ENCODE measurements at regions not wholly inside any gene's neighbourhood (a gene's known extent, or its start where the extent isn't known, plus 50 kb on each side); places are given as distances from the start of the nearest gene placed in this dataset.

GRCh38 chr3:80521081-80521480 lies 753.3 kb upstream of the ROBO1 start:
- TF ChIP-seq CTCF (IDR thresholded peaks at IDR 0.05; ENCODE audit: insufficient read depth, low read length): no peak

GRCh38 chr3:80519436-80519835 lies 751.6 kb upstream of the ROBO1 start:
- H3K4me3 ChIP-seq (ENCODE audit: low read depth, low read length): no peak overlapping the region
- DNase-seq (ENCODE audit: low read depth): no peak
- TF ChIP-seq CTCF (IDR thresholded peaks at IDR 0.05; ENCODE audit: insufficient read depth, low read length): no peak

More at GRCh38 chr3:80521081-80521480, 753.3 kb upstream of the ROBO1 start:
- DNase-seq (ENCODE audit: low read depth): no peak
- H3K4me3 ChIP-seq (ENCODE audit: low read depth, low read length): no peak overlapping the region

- no peak overlapping the region for H3K4me3 ChIP-seq (ENCODE audit: low read depth, low read length)
- DNase-seq (ENCODE audit: low read depth): no peak
- no peak for TF ChIP-seq CTCF (IDR thresholded peaks at IDR 0.05; ENCODE audit: insufficient read depth, low read length)
Observed at GRCh38 chr3:80496452-80496851, 728.7 kb upstream of the ROBO1 start.

- TF ChIP-seq CTCF (IDR thresholded peaks at IDR 0.05; ENCODE audit: insufficient read depth, low read length): no peak
- no peak overlapping the region for H3K4me3 ChIP-seq (ENCODE audit: low read depth, low read length)
- DNase-seq (ENCODE audit: low read depth): no peak
Observed at GRCh38 chr3:80492162-80492561, 724.4 kb upstream of the ROBO1 start.

GRCh38 chr3:80472961-80473360 lies 705.2 kb upstream of the ROBO1 start:
- H3K4me3 ChIP-seq (ENCODE audit: low read depth, low read length): no peak overlapping the region
- no peak for TF ChIP-seq CTCF (IDR thresholded peaks at IDR 0.05; ENCODE audit: insufficient read depth, low read length)
- no peak for DNase-seq (ENCODE audit: low read depth)

- DNase-seq (ENCODE audit: low read depth): no peak
- no peak for TF ChIP-seq CTCF (IDR thresholded peaks at IDR 0.05; ENCODE audit: insufficient read depth, low read length)
- H3K4me3 ChIP-seq (ENCODE audit: low read depth, low read length): no peak overlapping the region
Observed at GRCh38 chr3:80472459-80472858, 704.7 kb upstream of the ROBO1 start.

- no peak for TF ChIP-seq CTCF (IDR thresholded peaks at IDR 0.05; ENCODE audit: insufficient read depth, low read length)
- DNase-seq (ENCODE audit: low read depth): no peak
- no peak overlapping the region for H3K4me3 ChIP-seq (ENCODE audit: low read depth, low read length)
Observed at GRCh38 chr3:80470433-80470832, 702.6 kb upstream of the ROBO1 start.
